IMR-90 (cell line): ENCODE measurements at regions not wholly inside any gene's neighbourhood (a gene's known extent, or its start where the extent isn't known, plus 50 kb on each side); places are given as distances from the start of the nearest gene placed in this dataset.

Experiments used
- ATAC-seq: fragments of 200-7000 bp; cut with Tn5 transposase; 2 replicates; pipeline ENCODE4 v1.9.1; 2020; ENCODE audit warnings: low read depth, mild to moderate bottlenecking, moderate library complexity
- BruUV-seq: library from RNA; stranded (reverse); fragments of 400-500 nt; replicated peaks from 2 replicates; lab custom pipeline; 2021; lab: Mats Ljungman, UMichigan
- CTCF ChIA-PET: fragments of 300-600 bp; formaldehyde crosslinking; extraction: SDS; loops from one replicate; lab custom pipeline; 2021; ENCODE audit warnings: antibody characterized with exemption; lab: Yijun Ruan, JAX
- POLR2A ChIA-PET: fragments of 300-600 bp; sonication (Branson Sonifier 250); formaldehyde crosslinking; loops from one replicate; lab custom pipeline; 2022; ENCODE audit warnings: antibody characterized with exemption; ENCODE audit not compliant: unreplicated experiment; lab: Charles Lee
- DNase-seq: peaks from one replicate; pipeline ENCODE4 v3.0.0; 2013
- H2AFZ ChIP-seq: replicated peaks from 2 replicates; pipeline ENCODE3; 2013; ENCODE audit warnings: low read length, mild to moderate bottlenecking; ENCODE audit not compliant: poor library complexity
- H2AK5ac ChIP-seq: 2 replicates; pipeline ENCODE4 v1.6.1; 2013; ENCODE audit warnings: low read depth, low read length, inconsistent platforms
- H2AK9ac ChIP-seq: replicated peaks from 2 replicates; pipeline ENCODE3; 2013; ENCODE audit warnings: mild to moderate bottlenecking, low read depth, low read length, moderate library complexity; ENCODE audit not compliant: poor library complexity
- H2BK120ac ChIP-seq: 2 replicates; pipeline ENCODE4 v1.6.1; 2013; ENCODE audit warnings: low read depth, low read length, inconsistent platforms
- H2BK15ac ChIP-seq: 3 replicates; pipeline ENCODE4 v1.6.1; 2013; ENCODE audit warnings: low read depth, low read length, inconsistent platforms
- H2BK20ac ChIP-seq: 2 replicates; pipeline ENCODE4 v1.6.1; 2013; ENCODE audit warnings: low read depth, mild to moderate bottlenecking, inconsistent platforms, low read length, moderate library complexity
- H2BK5ac ChIP-seq: 2 replicates; pipeline ENCODE4 v1.6.1; 2013; ENCODE audit warnings: mild to moderate bottlenecking, low read depth, low read length, inconsistent platforms; ENCODE audit not compliant: poor library complexity, severe bottlenecking
- H3K14ac ChIP-seq: replicated peaks from 2 replicates; pipeline ENCODE4 v1.6.1; 2013; ENCODE audit warnings: low read depth, low read length, inconsistent platforms
- H3K18ac ChIP-seq: 2 replicates; pipeline ENCODE4 v1.6.1; 2013; ENCODE audit warnings: low read depth, low read length, control low read depth
- H3K23ac ChIP-seq: 2 replicates; pipeline ENCODE4 v1.6.1; 2013; ENCODE audit warnings: low read depth, low read length, inconsistent platforms
- H3K27ac ChIP-seq: 2 replicates; pipeline ENCODE4 v1.5.1; 2013; ENCODE audit warnings: mild to moderate bottlenecking, control low read depth, low read length; ENCODE audit not compliant: insufficient read depth
- H3K27me3 ChIP-seq: 2 replicates; pipeline ENCODE4 v1.6.1; 2013; ENCODE audit warnings: low read length; ENCODE audit not compliant: control insufficient read depth, insufficient read depth
- H3K36me3 ChIP-seq: 2 replicates; pipeline ENCODE4 v1.6.1; 2013; ENCODE audit warnings: low read length, mixed read lengths; ENCODE audit not compliant: control insufficient read depth, insufficient read depth
- H3K4ac ChIP-seq: 2 replicates; pipeline ENCODE4 v1.6.1; 2013; ENCODE audit warnings: low read depth, low read length, inconsistent platforms
- H3K4me1 ChIP-seq: 2 replicates; pipeline ENCODE4 v1.6.1; 2013; ENCODE audit warnings: low read length, mixed read lengths; ENCODE audit not compliant: control insufficient read depth, insufficient read depth
- H3K4me2 ChIP-seq: 2 replicates; pipeline ENCODE4 v1.6.1; 2013; ENCODE audit warnings: low read depth, mild to moderate bottlenecking, control low read depth, low read length, moderate library complexity
- H3K4me3 ChIP-seq: 2 replicates; pipeline ENCODE4 v1.5.1; 2013; ENCODE audit warnings: low read depth, mild to moderate bottlenecking, control low read depth, low read length, moderate library complexity; ENCODE audit not compliant: insufficient read depth
- H3K56ac ChIP-seq: 2 replicates; pipeline ENCODE4 v1.6.1; 2013; ENCODE audit warnings: low read length, inconsistent platforms; ENCODE audit not compliant: insufficient read depth; ENCODE audit errors: extremely low read depth
- H3K79me1 ChIP-seq, 2 experiments: 2 replicates each; pipeline ENCODE4 v1.6.1; 2013; ENCODE audit warnings: low read length in 2 of 2, inconsistent platforms in 1 of 2, low read depth in 1 of 2
- H3K9ac ChIP-seq: 2 replicates; pipeline ENCODE4 v1.6.1; 2013; ENCODE audit warnings: low read depth, low read length, control low read depth
- H3K9me1 ChIP-seq: 2 replicates; pipeline ENCODE4 v1.6.1; 2013; ENCODE audit warnings: low read length, inconsistent platforms; ENCODE audit not compliant: insufficient read depth
- H3K9me3 ChIP-seq: 2 replicates; pipeline ENCODE4 v1.6.1; 2013; ENCODE audit warnings: low read length; ENCODE audit not compliant: control insufficient read depth, insufficient read depth
- H4K20me1 ChIP-seq: 2 replicates; pipeline ENCODE4 v1.6.1; 2013; ENCODE audit warnings: low read length, inconsistent platforms; ENCODE audit not compliant: insufficient read depth
- H4K5ac ChIP-seq: 2 replicates; pipeline ENCODE4 v1.6.1; 2013; ENCODE audit warnings: mild to moderate bottlenecking, low read depth, low read length, control low read depth
- H4K8ac ChIP-seq, 2 experiments: 2 replicates each; pipeline ENCODE4 v1.6.1; 2013; ENCODE audit warnings: low read depth in 2 of 2, low read length in 2 of 2, control low read depth in 1 of 2, inconsistent platforms in 1 of 2
- H4K91ac ChIP-seq: 2 replicates; pipeline ENCODE4 v1.6.1; 2013; ENCODE audit warnings: low read depth, low read length, inconsistent platforms; ENCODE audit not compliant: insufficient read depth
- CEBPB ChIP-seq: IDR thresholded peaks from 2 replicates; pipeline ENCODE4 v1.6.1; 2012; ENCODE audit warnings: low read depth, low read length, improper control_type of control experiment
- CHD1 ChIP-seq: IDR thresholded peaks from 2 replicates; pipeline ENCODE4 v1.6.1; 2012; ENCODE audit warnings: low read depth, low read length, improper control_type of control experiment
- MAFK ChIP-seq: IDR thresholded peaks from 2 replicates; pipeline ENCODE4 v1.6.1; 2012; ENCODE audit warnings: low read depth, low read length, improper control_type of control experiment
- MAZ ChIP-seq: IDR thresholded peaks from 2 replicates; pipeline ENCODE4 v1.6.1; 2012; ENCODE audit warnings: low read depth, mild to moderate bottlenecking, low read length, improper control_type of control experiment, moderate library complexity, borderline replicate concordance
- MXI1 ChIP-seq: IDR thresholded peaks from 2 replicates; pipeline ENCODE4 v1.6.1; 2012; ENCODE audit warnings: low read depth, mild to moderate bottlenecking, low read length, moderate library complexity, borderline replicate concordance
- NFE2L2 ChIP-seq: fragments of 150-350 bp; IDR thresholded peaks from 2 replicates; pipeline ENCODE4 v1.6.1; 2016; ENCODE audit warnings: low read depth, mild to moderate bottlenecking, low read length
- RAD21 ChIP-seq: IDR thresholded peaks from 2 replicates; pipeline ENCODE4 v1.6.1; 2012; ENCODE audit warnings: low read length, improper control_type of control experiment
- RCOR1 ChIP-seq: IDR thresholded peaks from 2 replicates; pipeline ENCODE4 v1.6.1; 2012; ENCODE audit warnings: mild to moderate bottlenecking, low read length, improper control_type of control experiment; ENCODE audit not compliant: insufficient replicate concordance
- SMC3 ChIP-seq: fragments of 150-350 bp; IDR thresholded peaks from 2 replicates; pipeline ENCODE4 v1.6.1; 2016; ENCODE audit warnings: low read depth, mild to moderate bottlenecking, antibody characterized with exemption, low read length, moderate library complexity
- dilution Hi-C: fragments of 300-500 bp; cut with HindIII; formaldehyde crosslinking; loops from one replicate; pipeline ENCODE4 v1.14.3; 2018; ENCODE audit warnings: low sequenced_read_pairs; ENCODE audit not compliant: unreplicated experiment
- in situ Hi-C: fragments of 300-500 bp; cut with MboI; formaldehyde crosslinking; loops from 3 replicates; pipeline ENCODE4 v1.14.3; 2019; ENCODE audit warnings: low sequenced_read_pairs, inconsistent platforms, mixed read lengths
- intact Hi-C: fragments of 100-400 bp; cut with micrococcal nuclease; formaldehyde crosslinking; loops from 2 replicates; pipeline ENCODE4 v1.10.0; 2022
- TF ChIP-seq, protein P1 (sequence below): fragments of 150-350 bp; IDR thresholded peaks from 2 replicates; pipeline ENCODE4 v1.6.1; 2017; ENCODE audit warnings: mild to moderate bottlenecking, antibody characterized with exemption, low read length, low read depth
- TF ChIP-seq, protein P2 (sequence below): conservative IDR thresholded peaks from 2 replicates; pipeline ENCODE4 v1.5.1; 2012; ENCODE audit warnings: mild to moderate bottlenecking, low read depth, low read length, improper control_type of control experiment

DNA sequence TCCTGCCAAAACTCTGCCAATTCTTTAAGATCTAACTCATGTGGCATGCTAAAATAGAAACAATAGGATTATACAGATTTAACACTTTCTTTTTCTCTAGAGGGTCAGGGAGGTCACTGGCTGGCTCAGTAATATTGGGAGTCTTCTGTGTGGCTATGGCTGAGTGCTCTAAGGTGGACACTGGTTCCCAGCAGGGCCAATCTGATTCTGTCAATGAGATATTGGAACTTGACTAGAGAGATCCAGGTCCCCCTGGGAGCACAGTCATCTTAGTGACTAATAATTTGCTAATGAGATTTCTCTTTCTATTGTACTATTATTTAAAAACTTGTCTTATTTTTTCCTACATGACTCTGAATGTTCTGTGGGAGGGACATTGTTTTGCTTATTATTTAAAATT is 69.1 kb upstream of the ZP4 start:
- Histone ChIP-seq H3K36me3 (no peaks in the 10 kb centered on the region), H3K4me3 (no peak overlapping the region), H4K91ac (no peak overlapping the region), H3K4me1 (no peaks in the 10 kb centered on the region), H3K9me1 (no peaks in the 10 kb centered on the region), H4K8ac (no peak overlapping the region), H2BK120ac (no peak overlapping the region), H4K20me1 (no peaks in the 10 kb centered on the region), H2AK5ac (no peak overlapping the region), H3K9me3 (peaks cover 8% of the 10 kb centered on the region; the same call in 1 of the 2 replicates), H3K27me3 (no peaks in the 10 kb centered on the region), H3K27ac (no peak overlapping the region), H2BK15ac (no peak overlapping the region), H3K14ac (no peak overlapping the region), H3K4me2 (no peak overlapping the region), H3K18ac (no peak overlapping the region), H2AK9ac (no peak overlapping the region), H2AFZ (no peak overlapping the region), H3K79me1 (no peaks in the 10 kb centered on the region), H2BK20ac (no peak overlapping the region), H4K5ac (no peak overlapping the region), H3K4ac (no peak overlapping the region), H3K56ac (no peak overlapping the region), H3K9ac (no peak overlapping the region), H2BK5ac (no peak overlapping the region), H3K23ac (no peak overlapping the region)
- ChIA-PET CTCF (no interaction called here), POLR2A (no interaction called here)
- no TSS peak for BruUV-seq
- no peak for ATAC-seq
- DNase-seq, result no peak
- dilution Hi-C loops (no loop called here), in situ Hi-C loops (no loop called here), intact Hi-C loops (no loop called here)
- TF ChIP-seq MXI1 (no peak), RCOR1 (no peak), SMC3 (no peak), MAZ (no peak), NFE2L2 (no peak), CHD1 (no peak), CEBPB (no peak), RAD21 (no peak), MAFK (no peak)
- TF ChIP-seq, protein P1, sequence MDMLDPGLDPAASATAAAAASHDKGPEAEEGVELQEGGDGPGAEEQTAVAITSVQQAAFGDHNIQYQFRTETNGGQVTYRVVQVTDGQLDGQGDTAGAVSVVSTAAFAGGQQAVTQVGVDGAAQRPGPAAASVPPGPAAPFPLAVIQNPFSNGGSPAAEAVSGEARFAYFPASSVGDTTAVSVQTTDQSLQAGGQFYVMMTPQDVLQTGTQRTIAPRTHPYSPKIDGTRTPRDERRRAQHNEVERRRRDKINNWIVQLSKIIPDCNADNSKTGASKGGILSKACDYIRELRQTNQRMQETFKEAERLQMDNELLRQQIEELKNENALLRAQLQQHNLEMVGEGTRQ, result no peak
- TF ChIP-seq, protein P2, sequence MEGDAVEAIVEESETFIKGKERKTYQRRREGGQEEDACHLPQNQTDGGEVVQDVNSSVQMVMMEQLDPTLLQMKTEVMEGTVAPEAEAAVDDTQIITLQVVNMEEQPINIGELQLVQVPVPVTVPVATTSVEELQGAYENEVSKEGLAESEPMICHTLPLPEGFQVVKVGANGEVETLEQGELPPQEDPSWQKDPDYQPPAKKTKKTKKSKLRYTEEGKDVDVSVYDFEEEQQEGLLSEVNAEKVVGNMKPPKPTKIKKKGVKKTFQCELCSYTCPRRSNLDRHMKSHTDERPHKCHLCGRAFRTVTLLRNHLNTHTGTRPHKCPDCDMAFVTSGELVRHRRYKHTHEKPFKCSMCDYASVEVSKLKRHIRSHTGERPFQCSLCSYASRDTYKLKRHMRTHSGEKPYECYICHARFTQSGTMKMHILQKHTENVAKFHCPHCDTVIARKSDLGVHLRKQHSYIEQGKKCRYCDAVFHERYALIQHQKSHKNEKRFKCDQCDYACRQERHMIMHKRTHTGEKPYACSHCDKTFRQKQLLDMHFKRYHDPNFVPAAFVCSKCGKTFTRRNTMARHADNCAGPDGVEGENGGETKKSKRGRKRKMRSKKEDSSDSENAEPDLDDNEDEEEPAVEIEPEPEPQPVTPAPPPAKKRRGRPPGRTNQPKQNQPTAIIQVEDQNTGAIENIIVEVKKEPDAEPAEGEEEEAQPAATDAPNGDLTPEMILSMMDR, result no peak
